Neural progenitor cell (in vitro differentiated cells): ENCODE measurements at regions not wholly inside any gene's neighbourhood (a gene's known extent, or its start where the extent isn't known, plus 50 kb on each side); places are given as distances from the start of the nearest gene placed in this dataset.

Experiments used
- EZH2 ChIP-seq: fragments of 200-600 bp; sonication (generic); IDR thresholded peaks from 2 replicates; pipeline ENCODE4 v1.6.1; 2017; ENCODE audit warnings: antibody characterized with exemption, mild to moderate bottlenecking, moderate library complexity
- EZH2phosphoT487 ChIP-seq: fragments of 200-600 bp; sonication (generic); IDR thresholded peaks from 2 replicates; pipeline ENCODE4 v1.6.1; 2017; ENCODE audit warnings: antibody characterized with exemption
- TF ChIP-seq, protein P1 (sequence below): fragments of 200-600 bp; sonication (generic); IDR thresholded peaks from 2 replicates; pipeline ENCODE4 v1.5.1; 2017; ENCODE audit warnings: antibody characterized with exemption, mild to moderate bottlenecking

DNA sequence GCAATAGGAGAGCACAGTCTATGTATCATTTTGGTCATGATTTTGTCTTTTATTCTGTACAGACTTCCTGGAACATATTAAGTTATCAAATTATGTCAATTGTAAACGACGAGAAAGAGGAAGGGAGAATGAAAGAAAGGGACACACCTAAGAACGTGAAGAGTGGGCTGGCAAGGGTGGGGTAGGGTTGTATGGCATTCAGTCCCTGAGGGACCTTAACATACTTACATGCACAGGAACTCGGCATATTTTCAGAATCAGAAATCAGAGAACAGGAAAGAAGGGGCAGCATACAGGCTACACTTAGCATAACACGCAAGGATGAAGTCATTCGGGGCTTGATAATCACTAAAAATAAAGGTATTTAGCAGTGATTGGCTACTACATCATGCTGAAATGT, 1375.0 kb upstream of the ADGRL3 start:
- TF ChIP-seq, protein P1, sequence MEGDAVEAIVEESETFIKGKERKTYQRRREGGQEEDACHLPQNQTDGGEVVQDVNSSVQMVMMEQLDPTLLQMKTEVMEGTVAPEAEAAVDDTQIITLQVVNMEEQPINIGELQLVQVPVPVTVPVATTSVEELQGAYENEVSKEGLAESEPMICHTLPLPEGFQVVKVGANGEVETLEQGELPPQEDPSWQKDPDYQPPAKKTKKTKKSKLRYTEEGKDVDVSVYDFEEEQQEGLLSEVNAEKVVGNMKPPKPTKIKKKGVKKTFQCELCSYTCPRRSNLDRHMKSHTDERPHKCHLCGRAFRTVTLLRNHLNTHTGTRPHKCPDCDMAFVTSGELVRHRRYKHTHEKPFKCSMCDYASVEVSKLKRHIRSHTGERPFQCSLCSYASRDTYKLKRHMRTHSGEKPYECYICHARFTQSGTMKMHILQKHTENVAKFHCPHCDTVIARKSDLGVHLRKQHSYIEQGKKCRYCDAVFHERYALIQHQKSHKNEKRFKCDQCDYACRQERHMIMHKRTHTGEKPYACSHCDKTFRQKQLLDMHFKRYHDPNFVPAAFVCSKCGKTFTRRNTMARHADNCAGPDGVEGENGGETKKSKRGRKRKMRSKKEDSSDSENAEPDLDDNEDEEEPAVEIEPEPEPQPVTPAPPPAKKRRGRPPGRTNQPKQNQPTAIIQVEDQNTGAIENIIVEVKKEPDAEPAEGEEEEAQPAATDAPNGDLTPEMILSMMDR = no peak
- TF ChIP-seq EZH2 (no peak), EZH2phosphoT487 (no peak)
